Left lung (tissue), 4 donors: ENCODE measurements at regions not wholly inside any gene's neighbourhood (a gene's known extent, or its start where the extent isn't known, plus 50 kb on each side); places are given as distances from the start of the nearest gene placed in this dataset.

Experiments
- ATAC-seq: fragments of 200-7000 bp; cut with Tn5 transposase; one replicate; pipeline ENCODE4 v1.9.1; 2020; ENCODE audit warnings: moderate library complexity
- DNase-seq, 4 donors: peaks; one replicate each; pipeline ENCODE4 v3.0.0-alpha.2; 2013 to 2020
- H3K27ac ChIP-seq, 2 donors: fragments of 200-600 bp; sonication (generic) in 1 of 2; one replicate each; pipeline versions ENCODE4 v1.5.0 to v1.8.0; 2020 to 2021
- H3K27me3 ChIP-seq, 2 donors: fragments of 200-600 bp; sonication (generic) in 1 of 2; one replicate each; pipeline versions ENCODE4 v1.5.0 to v1.8.0; 2020 to 2021
- H3K36me3 ChIP-seq, 2 donors: fragments of 200-600 bp; sonication (generic) in 1 of 2; one replicate each; pipeline versions ENCODE4 v1.5.0 to v1.8.0; 2020 to 2021
- H3K4me1 ChIP-seq, 2 donors: fragments of 200-600 bp; one replicate each; pipeline ENCODE4 v1.8.0; 2021
- H3K4me3 ChIP-seq, 2 donors: fragments of 200-600 bp; sonication (generic) in 1 of 2; one replicate each; pipeline versions ENCODE4 v1.5.0 to v1.8.0; 2020 to 2021; ENCODE audit warnings: mild to moderate bottlenecking in 1 of 2
- H3K9me3 ChIP-seq, 2 donors: fragments of 200-600 bp; sonication (generic) in 1 of 2; one replicate each; pipeline versions ENCODE4 v1.5.0 to v1.8.0; 2020 to 2021
- CTCF ChIP-seq, 2 donors: fragments of 200-600 bp; sonication (generic) in 1 of 2; IDR thresholded peaks; one replicate each; pipeline versions ENCODE4 v1.5.0 to v1.8.0; 2021; ENCODE audit warnings: antibody characterized with exemption in 2 of 2
- intact Hi-C, 2 donors: fragments of 100-400 bp; cut with DNase I; formaldehyde crosslinking; loops; one replicate each; pipeline versions ENCODE4 v1.11.2 to v1.14.2; 2022
- donor health status: DM: no; HTN: yes; CAD: no.
- donor health status: DM: no; HTN: no; CAD: no.

- H3K36me3 ChIP-seq, result no peaks in the 10 kb centered on the region
- DNase-seq, result peak in 1 of 4 donors; percentile 66
- intact Hi-C loops, result no loop called here
- no peaks in the 10 kb centered on the region for H3K4me1 ChIP-seq
- H3K27ac ChIP-seq, result no peak overlapping the region
- H3K4me3 ChIP-seq, result no peak overlapping the region
- no peak for TF ChIP-seq CTCF (IDR thresholded peaks at IDR 0.05)
- ATAC-seq, result no peak
- peaks cover 0 to 2% of the 10 kb centered on the region in 2 donors for H3K9me3 ChIP-seq
- no peaks in the 10 kb centered on the region for H3K27me3 ChIP-seq
Measured at GRCh38 chr13:105997581-105998550, 537.6 kb downstream of the EFNB2 start.

GRCh38 chr13:105996391-105997025 lies 539.0 kb downstream of the EFNB2 start:
- H3K36me3 ChIP-seq, result no peaks in the 10 kb centered on the region
- H3K27me3 ChIP-seq, result no peaks in the 10 kb centered on the region
- no peaks in the 10 kb centered on the region for H3K4me1 ChIP-seq
- peaks cover 0 to 2% of the 10 kb centered on the region in 2 donors for H3K9me3 ChIP-seq
- DNase-seq (peak in 1 of 4 donors; percentile 24), ATAC-seq (no peak)
- TF ChIP-seq CTCF (IDR thresholded peaks at IDR 0.05), result no peak
- intact Hi-C loops, result no loop called here
- H3K27ac ChIP-seq, result no peak overlapping the region
- no peak overlapping the region for H3K4me3 ChIP-seq

GRCh38 chr13:105994340-105994739 lies 541.1 kb downstream of the EFNB2 start:
- no peaks in the 10 kb centered on the region for H3K9me3 ChIP-seq
- no peak overlapping the region for H3K4me3 ChIP-seq
- no peak for DNase-seq
- no peak for ATAC-seq
- TF ChIP-seq CTCF (IDR thresholded peaks at IDR 0.05), result no peak
- no peaks in the 10 kb centered on the region for H3K27me3 ChIP-seq
- intact Hi-C loops, result no loop called here
- H3K27ac ChIP-seq, result no peak overlapping the region
- H3K4me1 ChIP-seq, result no peaks in the 10 kb centered on the region
- no peaks in the 10 kb centered on the region for H3K36me3 ChIP-seq

GRCh38 chr13:105991622-105992277 lies 543.7 kb downstream of the EFNB2 start:
- no peaks in the 10 kb centered on the region for H3K4me1 ChIP-seq
- intact Hi-C loops, result no loop called here
- peak in 3 of 4 donors; percentile 20 to 40 (median 29) for DNase-seq
- peak; percentile 44 for ATAC-seq
- no peaks in the 10 kb centered on the region for H3K36me3 ChIP-seq
- H3K4me3 ChIP-seq, result no peak overlapping the region
- TF ChIP-seq CTCF (IDR thresholded peaks at IDR 0.05), result no peak
- no peak overlapping the region for H3K27ac ChIP-seq
- no peaks in the 10 kb centered on the region for H3K9me3 ChIP-seq
- no peaks in the 10 kb centered on the region for H3K27me3 ChIP-seq

GRCh38 chr13:105991131-105991530 lies 544.3 kb downstream of the EFNB2 start:
- Histone ChIP-seq H3K9me3 (no peaks in the 10 kb centered on the region), H3K4me1 (no peaks in the 10 kb centered on the region), H3K27me3 (no peaks in the 10 kb centered on the region), H3K4me3 (no peak overlapping the region), H3K36me3 (no peaks in the 10 kb centered on the region), H3K27ac (no peak overlapping the region)
- no peak for ATAC-seq
- no peak for TF ChIP-seq CTCF (IDR thresholded peaks at IDR 0.05)
- no peak for DNase-seq
- intact Hi-C loops, result no loop called here
